Putamen (tissue), 1 donor: ENCODE measurements at regions not wholly inside any gene's neighbourhood (a gene's known extent, or its start where the extent isn't known, plus 50 kb on each side); places are given as distances from the start of the nearest gene placed in this dataset.
"Not testable (repeated sequence)": the region's sequence is repeated elsewhere in the genome, so short reads cannot be mapped to it uniquely, and the experiment has no call there.

Source experiments
- DNase-seq: peaks from one replicate; pipeline ENCODE4 v3.0.0-alpha.2; 2016; ENCODE audit warnings: low spot score

DNA sequence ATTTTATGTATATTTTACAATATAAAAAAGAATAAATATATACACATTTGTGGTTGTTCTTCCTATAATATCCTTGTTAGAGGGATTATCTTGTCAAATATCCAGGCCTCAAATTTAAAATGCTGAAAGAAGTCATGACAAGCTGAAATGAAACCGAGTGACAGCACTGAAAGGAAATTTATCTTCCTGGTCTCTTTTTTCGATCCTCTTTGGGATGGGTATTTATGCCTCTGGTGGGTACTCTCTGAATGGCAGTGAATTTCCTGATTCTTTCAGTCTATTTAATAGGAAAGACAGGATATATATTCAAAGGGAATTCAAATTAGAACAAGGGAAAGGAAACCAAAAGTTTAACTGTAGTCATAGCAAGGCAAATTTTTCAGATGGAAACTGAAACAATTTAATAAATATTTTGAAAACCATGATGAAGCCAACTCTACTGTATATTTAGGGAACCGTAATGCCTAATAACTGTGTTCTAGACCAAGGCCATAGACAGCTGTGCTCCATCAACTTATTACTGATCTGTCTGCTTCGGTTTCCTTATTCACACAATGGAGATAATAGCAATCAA, 97.9 kb downstream of the DLEU7 start:
- no peak for DNase-seq

DNA sequence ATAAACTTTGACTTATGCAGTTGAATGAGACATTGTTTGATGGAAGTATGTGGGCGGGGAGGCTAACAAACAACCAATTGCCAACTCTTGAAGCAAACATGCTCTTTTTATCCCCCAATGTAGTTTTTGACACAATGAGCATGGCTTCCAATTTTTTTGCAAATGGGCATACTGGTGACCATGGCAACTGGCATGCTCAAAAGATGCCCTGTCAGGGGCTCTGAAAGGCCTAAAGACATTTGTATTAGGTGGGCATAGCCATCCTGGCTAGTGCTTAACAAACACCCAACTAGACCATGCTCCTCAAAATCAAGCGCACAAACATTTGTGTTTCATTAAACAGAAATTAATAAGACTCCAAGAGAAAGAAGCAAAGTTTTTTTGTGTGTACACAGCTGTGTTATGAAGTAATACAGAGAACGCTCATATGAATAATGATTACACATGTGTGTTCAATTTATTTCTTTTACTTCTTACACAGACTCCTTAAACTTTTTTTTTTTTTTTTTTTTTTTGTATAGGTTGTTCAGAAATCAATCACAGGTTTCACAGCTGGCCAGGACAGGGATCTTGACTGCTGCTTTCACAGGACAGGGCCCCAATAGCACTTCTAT, 95.6 kb downstream of the DLEU7 start:
- DNase-seq, result no peak

GRCh38 chr13:50753221-50753620, 90.3 kb downstream of the DLEU7 start:
- not testable (repeated sequence) for DNase-seq

DNA sequence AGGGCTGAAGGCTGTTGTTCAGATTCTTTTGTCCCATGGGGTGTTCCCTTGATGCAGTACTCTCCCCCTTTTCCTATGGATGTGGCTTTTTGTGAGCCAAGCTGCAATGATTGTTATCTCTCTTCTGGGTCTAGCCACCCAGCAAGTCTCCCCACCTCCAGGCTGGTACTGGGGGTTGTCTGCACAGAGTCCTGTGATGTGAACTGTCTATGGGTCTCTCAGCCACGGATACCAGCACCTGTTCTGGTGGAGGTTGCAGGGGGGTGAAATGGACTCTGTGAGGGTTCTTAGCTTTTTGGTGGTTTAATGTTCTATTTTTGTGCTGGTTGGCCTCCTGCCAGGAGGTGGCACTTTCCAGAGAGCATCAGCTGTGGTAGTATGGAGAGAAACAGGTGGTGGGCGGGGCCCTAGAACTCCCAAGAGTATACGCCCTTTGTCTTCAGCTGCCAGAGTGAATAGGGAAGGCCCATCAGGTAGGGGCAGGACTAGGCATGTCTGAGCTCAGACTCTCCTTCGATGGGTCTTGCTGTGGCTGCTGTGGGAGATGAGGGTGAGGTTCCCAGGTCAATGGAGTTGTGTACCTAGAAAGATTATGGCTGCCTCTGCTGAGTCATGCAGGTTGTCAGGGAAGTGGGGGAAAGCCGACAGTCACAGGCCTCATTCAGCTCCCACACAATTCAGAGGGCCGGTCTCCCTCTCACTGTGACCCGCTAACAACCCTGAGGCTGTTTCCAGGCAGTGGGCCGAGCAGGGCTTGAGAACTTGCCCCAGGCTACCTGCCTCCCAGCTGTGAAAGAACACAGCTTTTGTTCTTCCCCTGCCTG, 87.4 kb downstream of the DLEU7 start:
- DNase-seq, result not testable (repeated sequence)

GRCh38 chr13:50757008-50757407, 86.5 kb downstream of the DLEU7 start:
- DNase-seq, result no peak

- no peak for DNase-seq
Measured at GRCh38 chr13:50758796-50759195, 84.7 kb downstream of the DLEU7 start.

GRCh38 chr13:50760751-50761150, 82.7 kb downstream of the DLEU7 start:
- DNase-seq, result no peak

DNA sequence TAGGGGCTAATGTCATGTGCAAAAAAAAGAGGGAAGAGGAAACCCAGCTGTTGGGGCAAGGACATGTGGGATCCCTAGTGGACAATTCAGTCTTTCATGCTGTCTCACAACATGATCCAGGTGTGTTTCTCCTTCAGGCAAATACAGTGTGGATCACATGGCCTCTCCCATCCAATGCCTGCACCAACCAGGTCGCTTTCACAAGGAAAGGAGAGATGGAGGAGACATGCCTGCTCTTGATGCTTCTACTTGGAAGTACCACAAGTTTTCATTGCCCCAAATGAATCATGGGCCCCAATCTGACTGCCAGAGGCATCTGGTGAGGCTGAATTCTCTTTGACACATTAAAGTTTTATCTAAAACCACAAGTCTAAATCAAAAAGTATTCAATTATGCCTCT, 82.1 kb downstream of the DLEU7 start:
- DNase-seq, result no peak

- peak; percentile 20 for DNase-seq
Measured at GRCh38 chr13:50762969-50763567, 80.4 kb downstream of the DLEU7 start.

DNA sequence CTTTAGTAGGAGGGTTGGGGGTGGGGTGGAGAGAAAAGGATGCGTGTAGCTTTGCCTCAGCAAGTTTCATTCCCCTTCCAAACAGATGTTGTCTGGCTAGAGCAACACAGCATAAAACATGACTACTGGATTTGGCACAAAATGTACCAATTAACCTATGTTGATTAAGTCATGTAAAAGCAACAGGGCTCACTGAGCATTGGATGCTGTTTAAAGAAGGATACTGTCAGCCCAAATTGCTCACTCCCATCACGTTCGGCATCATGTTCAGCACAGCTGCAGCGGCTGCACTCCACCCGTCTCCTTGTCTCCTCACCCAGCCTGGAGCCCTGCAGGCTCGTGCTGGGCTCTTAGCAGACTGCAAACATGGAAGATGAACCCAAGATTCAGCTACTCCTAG, 77.5 kb downstream of the DLEU7 start:
- peak; percentile 20 for DNase-seq

DNA sequence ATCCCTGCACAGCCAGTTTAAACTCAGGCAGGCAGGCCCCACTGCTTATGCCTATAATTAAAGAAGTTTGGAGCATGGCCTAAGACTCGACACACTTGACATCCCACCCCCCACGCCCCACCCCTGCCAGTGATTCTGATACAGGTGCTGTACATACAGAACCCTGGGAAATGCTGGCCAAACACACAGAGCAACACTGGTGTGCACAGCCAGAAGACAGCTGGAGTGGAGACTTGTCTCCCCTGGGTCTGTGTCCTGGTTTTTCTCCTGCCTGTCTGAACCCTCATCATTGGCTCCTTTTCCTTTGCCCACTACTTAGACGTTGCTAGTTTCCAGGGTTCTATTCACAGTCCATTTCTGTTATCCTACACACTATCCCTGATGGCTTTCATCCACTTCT, 76.8 kb downstream of the DLEU7 start:
- DNase-seq, result no peak

DNA sequence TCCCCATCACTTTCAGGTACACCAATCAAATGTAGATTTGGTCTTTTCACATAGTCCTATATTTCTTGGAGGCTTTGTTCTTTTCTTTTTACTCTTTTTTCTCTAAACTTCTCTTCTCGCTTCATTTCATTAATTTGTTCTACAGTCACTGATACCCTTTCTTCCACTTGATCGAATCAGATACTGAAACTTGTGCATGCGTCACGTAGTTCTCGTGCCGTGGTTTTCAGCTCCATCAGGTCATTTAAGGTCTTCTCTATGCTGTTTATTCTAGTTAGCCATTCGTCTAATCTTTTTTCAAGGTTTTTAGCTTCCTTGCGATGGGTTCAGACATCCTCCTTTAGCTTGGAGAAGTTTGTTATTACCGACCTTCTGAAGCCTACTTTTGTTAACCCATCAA, 70.6 kb downstream of the DLEU7 start:
- DNase-seq, result not testable (repeated sequence)
